SK-N-MC (cell line): ENCODE measurements at regions not wholly inside any gene's neighbourhood (a gene's known extent, or its start where the extent isn't known, plus 50 kb on each side); places are given as distances from the start of the nearest gene placed in this dataset.
A peak's percentile ranks its signal among the peaks of the same experiment; 100 is the strongest.

Experiments used
- DNase-seq: peaks from one replicate; pipeline ENCODE4 v3.0.0-alpha.2; 2011; ENCODE audit warnings: low read depth, low spot score
- H3K27ac ChIP-seq: fragments of 200-600 bp; sonication (generic); 2 replicates; pipeline ENCODE4 v1.5.1; 2016; ENCODE audit warnings: mixed run types
- H3K36me3 ChIP-seq: fragments of 200-600 bp; sonication (generic); 2 replicates; pipeline ENCODE4 v1.6.1; 2017; ENCODE audit warnings: antibody characterized with exemption, low read length, mixed read lengths; ENCODE audit not compliant: insufficient read depth
- H3K4me3 ChIP-seq: fragments of 200-600 bp; sonication (generic); 2 replicates; pipeline ENCODE4 v1.5.1; 2016
- H3K9ac ChIP-seq: fragments of 200-600 bp; sonication (generic); 2 replicates; pipeline ENCODE4 v1.8.0; 2017; ENCODE audit warnings: mixed run types, mixed read lengths; ENCODE audit not compliant: insufficient read length
- H3K9me3 ChIP-seq: fragments of 200-600 bp; sonication (generic); 2 replicates; pipeline ENCODE4 v1.6.1; 2017; ENCODE audit warnings: low read depth, mild to moderate bottlenecking, antibody characterized with exemption, low read length, moderate library complexity, mixed read lengths
- EZH2 ChIP-seq: fragments of 200-600 bp; sonication (generic); IDR thresholded peaks from one replicate; pipeline ENCODE4 v1.6.1; 2017; ENCODE audit warnings: antibody characterized with exemption
- FOXP2 ChIP-seq: optimal IDR thresholded peaks from 2 replicates; pipeline ENCODE3; 2011; ENCODE audit warnings: mild to moderate bottlenecking, moderate library complexity; ENCODE audit not compliant: insufficient read depth; ENCODE audit errors: extremely low read length, control extremely low read depth
- POLR2AphosphoS5 ChIP-seq: IDR thresholded peaks from 2 replicates; pipeline ENCODE4 v1.6.1; 2012; ENCODE audit warnings: mild to moderate bottlenecking, low read depth, low read length, borderline replicate concordance

GRCh38 chr2:65846989-65847678 lies 414.7 kb upstream of the SPRED2 start:
- no peak for DNase-seq
- TF ChIP-seq POLR2AphosphoS5 (no peak), FOXP2 (no peak), EZH2 (no peak)
- Histone ChIP-seq H3K9me3 (no peaks in the 10 kb centered on the region), H3K36me3 (no peaks in the 10 kb centered on the region), H3K4me3 (no peak overlapping the region), H3K27ac (no peak overlapping the region), H3K9ac (no peak overlapping the region)

GRCh38 chr2:65845442-65846182 lies 413.2 kb upstream of the SPRED2 start:
- TF ChIP-seq POLR2AphosphoS5 (no peak), FOXP2 (no peak)
- H3K27ac ChIP-seq: no peak overlapping the region
- DNase-seq: no peak
- no peaks in the 10 kb centered on the region for H3K9me3 ChIP-seq
- H3K9ac ChIP-seq: no peak overlapping the region
- H3K36me3 ChIP-seq: no peaks in the 10 kb centered on the region
- no peak overlapping the region for H3K4me3 ChIP-seq

GRCh38 chr2:65842104-65842503 lies 409.7 kb upstream of the SPRED2 start:
- no peaks in the 10 kb centered on the region for H3K36me3 ChIP-seq
- no peak overlapping the region for H3K27ac ChIP-seq
- TF ChIP-seq POLR2AphosphoS5: no peak
- TF ChIP-seq EZH2: no peak
- no peak for TF ChIP-seq FOXP2
- H3K9me3 ChIP-seq: no peaks in the 10 kb centered on the region
- H3K4me3 ChIP-seq: no peak overlapping the region
- H3K9ac ChIP-seq: no peak overlapping the region
- DNase-seq: no peak

- no peak for DNase-seq
- Histone ChIP-seq H3K9me3 (no peaks in the 10 kb centered on the region), H3K4me3 (no peak overlapping the region), H3K9ac (no peak overlapping the region), H3K36me3 (no peaks in the 10 kb centered on the region), H3K27ac (no peak overlapping the region)
- TF ChIP-seq POLR2AphosphoS5: no peak
- no peak for TF ChIP-seq FOXP2
- no peak for TF ChIP-seq EZH2
Measured at GRCh38 chr2:65835975-65836549, 403.7 kb upstream of the SPRED2 start.

- no peak for DNase-seq
- TF ChIP-seq EZH2: no peak
- no peak for TF ChIP-seq FOXP2
- TF ChIP-seq POLR2AphosphoS5: no peak
- no peaks in the 10 kb centered on the region for H3K9me3 ChIP-seq
- H3K27ac ChIP-seq: peak overlapping the region; percentile 22; the same call in 1 of the 2 replicates
- no peak overlapping the region for H3K4me3 ChIP-seq
- no peaks in the 10 kb centered on the region for H3K36me3 ChIP-seq
- H3K9ac ChIP-seq: no peak overlapping the region
Measured at GRCh38 chr2:65834771-65835475, 402.5 kb upstream of the SPRED2 start.

- H3K27ac ChIP-seq: no peak overlapping the region
- no peak for DNase-seq
- H3K9me3 ChIP-seq: no peaks in the 10 kb centered on the region
- TF ChIP-seq FOXP2 (no peak), POLR2AphosphoS5 (no peak), EZH2 (no peak)
- no peak overlapping the region for H3K4me3 ChIP-seq
- no peaks in the 10 kb centered on the region for H3K36me3 ChIP-seq
- no peak overlapping the region for H3K9ac ChIP-seq
Measured at GRCh38 chr2:65834062-65834461, 401.7 kb upstream of the SPRED2 start.

- H3K9ac ChIP-seq: no peak overlapping the region
- TF ChIP-seq POLR2AphosphoS5 (no peak), FOXP2 (no peak), EZH2 (no peak)
Measured at GRCh38 chr2:65831509-65831908, 399.1 kb upstream of the SPRED2 start.

GRCh38 chr2:65826567-65826966 lies 394.2 kb upstream of the SPRED2 start:
- Histone ChIP-seq H3K9ac (no peak overlapping the region), H3K36me3 (no peaks in the 10 kb centered on the region), H3K27ac (no peak overlapping the region), H3K4me3 (no peak overlapping the region), H3K9me3 (no peaks in the 10 kb centered on the region)
- TF ChIP-seq FOXP2 (no peak), EZH2 (no peak), POLR2AphosphoS5 (no peak)
- no peak for DNase-seq

More at GRCh38 chr2:65831509-65831908, 399.1 kb upstream of the SPRED2 start:
- no peak for DNase-seq
- H3K27ac ChIP-seq: no peak overlapping the region
- no peaks in the 10 kb centered on the region for H3K9me3 ChIP-seq
- no peak overlapping the region for H3K4me3 ChIP-seq
- H3K36me3 ChIP-seq: no peaks in the 10 kb centered on the region
